Vagina (tissue), 2 donors: ENCODE measurements at regions not wholly inside any gene's neighbourhood (a gene's known extent, or its start where the extent isn't known, plus 50 kb on each side); places are given as distances from the start of the nearest gene placed in this dataset.

Experiments used
- CTCF ChIP-seq, 3 experiments: fragments of 450-650 bp in 2 of 3; fragments of 200-600 bp in 1 of 3; sonication (generic) in 1 of 3; IDR thresholded peaks; one replicate each; pipeline ENCODE4 v1.5.1; 2017 to 2019; ENCODE audit warnings: antibody characterized with exemption in 3 of 3, mild to moderate bottlenecking in 2 of 3, moderate library complexity in 2 of 3
- POLR2AphosphoS5 ChIP-seq, 2 donors: sonication (generic); formaldehyde crosslinking; IDR thresholded peaks; one replicate each; pipeline ENCODE4 v1.9.0; 2017; ENCODE audit warnings: antibody characterized with exemption in 2 of 2, mild to moderate bottlenecking in 2 of 2, low read depth in 1 of 2; ENCODE audit not compliant: insufficient read depth in 1 of 2

GRCh38 chr1:60697204-60697994, 385.0 kb upstream of the NFIA start:
- TF ChIP-seq POLR2AphosphoS5 (IDR thresholded peaks at IDR 0.05; ENCODE audit: insufficient read depth in 1 of 2, low read depth in 1 of 2) (no peak), CTCF (IDR thresholded peaks at IDR 0.05) (no peak)
